GM12878 (cell line): ENCODE measurements at regions not wholly inside any gene's neighbourhood (a gene's known extent, or its start where the extent isn't known, plus 50 kb on each side); places are given as distances from the start of the nearest gene placed in this dataset.
"Not testable (repeated sequence)": the region's sequence is repeated elsewhere in the genome, so short reads cannot be mapped to it uniquely, and the experiment has no call there.

Experiments
- ATAC-seq: fragments of 200-7000 bp; cut with Tn5 transposase; 3 replicates; pipeline ENCODE4 v1.9.1; 2020; ENCODE audit warnings: mild to moderate bottlenecking, moderate library complexity
- BruUV-seq: library from RNA; stranded (reverse); fragments of 400-500 nt; replicated peaks from 2 replicates; lab custom pipeline; 2021; lab: Mats Ljungman, UMichigan
- CTCF ChIA-PET: fragments of 300-600 bp; sonication (Branson Sonifier 250); formaldehyde crosslinking; extraction: SDS; loops from one replicate; lab custom pipeline; 2021; ENCODE audit warnings: inconsistent platforms; lab: Yijun Ruan, JAX
- POLR2A ChIA-PET: fragments of 350-600 bp; formaldehyde crosslinking; extraction: SDS; loops from one replicate; lab custom pipeline; 2021; ENCODE audit warnings: inconsistent platforms; lab: Charles Lee
- RAD21 ChIA-PET: fragments of 300-600 bp; sonication (Branson Sonifier 250); formaldehyde crosslinking; loops from one replicate; lab custom pipeline; 2023; ENCODE audit warnings: antibody characterized with exemption; ENCODE audit not compliant: unreplicated experiment; lab: Charles Lee
- SMC1A ChIA-PET: fragments of 300-600 bp; sonication (Branson Sonifier 250); formaldehyde crosslinking; loops from one replicate; lab custom pipeline; 2023; ENCODE audit not compliant: unreplicated experiment, uncharacterized antibody; lab: Charles Lee
- DNase-seq: peaks from one replicate; pipeline ENCODE4 v3.0.0-alpha.2; 2011; ENCODE audit warnings: low read depth, low spot score
- FAIRE-seq: peaks from 3 replicates; lab custom pipeline; 2011; peaks lifted over from hg19 to GRCh38; lab: Jason Lieb, UNC
- H2AFZ ChIP-seq: 2 replicates; pipeline ENCODE4 v1.6.0; 2011; ENCODE audit warnings: low read depth, low read length, control low read depth; ENCODE audit not compliant: control insufficient read depth
- H3K27ac ChIP-seq: 2 replicates; pipeline ENCODE4 v1.5.1; 2011; ENCODE audit warnings: control low read depth; ENCODE audit not compliant: control insufficient read depth, insufficient read depth
- H3K27me3 ChIP-seq, 2 experiments: replicated peaks in 1 of 2; 2 replicates each; pipeline versions ENCODE4 v1.6.0 to v1.6.1; 2011; ENCODE audit warnings: low read length in 1 of 2; ENCODE audit not compliant: control insufficient read depth in 2 of 2, insufficient read depth in 2 of 2
- H3K36me3 ChIP-seq, 2 experiments: 2 replicates each; pipeline ENCODE4 v1.5.1; 2011; ENCODE audit warnings: low read length in 1 of 2; ENCODE audit not compliant: control insufficient read depth in 2 of 2, insufficient read depth in 2 of 2
- H3K4me1 ChIP-seq: 2 replicates; pipeline ENCODE4 v1.6.1; 2011; ENCODE audit warnings: mild to moderate bottlenecking, low read length, moderate library complexity, mixed read lengths; ENCODE audit not compliant: control insufficient read depth, insufficient read depth
- H3K4me2 ChIP-seq: 2 replicates; pipeline ENCODE4 v1.6.0; 2011; ENCODE audit warnings: control low read depth; ENCODE audit not compliant: control insufficient read depth, insufficient read depth
- H3K4me3 ChIP-seq: fragments of 200-600 bp; sonication (generic); 2 replicates; pipeline ENCODE4 v1.5.1; 2016
- H3K79me2 ChIP-seq: 2 replicates; pipeline ENCODE4 v1.6.0; 2011; ENCODE audit warnings: low read length; ENCODE audit not compliant: control insufficient read depth, insufficient read depth
- H3K9ac ChIP-seq: 2 replicates; pipeline ENCODE4 v1.8.0; 2011; ENCODE audit warnings: low read length, control low read depth, mixed read lengths; ENCODE audit not compliant: control insufficient read depth, insufficient read depth
- H3K9me3 ChIP-seq: replicated peaks from 3 replicates; pipeline ENCODE4 v1.5.1; 2011; ENCODE audit warnings: mild to moderate bottlenecking, low read length; ENCODE audit not compliant: control insufficient read depth, insufficient read depth
- H4K20me1 ChIP-seq: 2 replicates; pipeline ENCODE4 v1.6.0; 2011; ENCODE audit not compliant: control insufficient read depth, insufficient read depth
- IRF4 ChIP-seq: IDR thresholded peaks from 2 replicates; pipeline ENCODE4 v1.6.1; 2011; ENCODE audit warnings: low read depth, low read length
- JUNB ChIP-seq: IDR thresholded peaks from 2 replicates; pipeline ENCODE4 v1.6.1; 2016; ENCODE audit warnings: antibody characterized with exemption, mild to moderate bottlenecking
- MTA2 ChIP-seq: fragments of 450-650 bp; IDR thresholded peaks from 2 replicates; pipeline ENCODE4 v1.6.1; 2016; ENCODE audit warnings: low read depth, mild to moderate bottlenecking, moderate library complexity
- MXI1 ChIP-seq: fragments of 150-350 bp; IDR thresholded peaks from 2 replicates; pipeline ENCODE4 v1.6.1; 2011; ENCODE audit warnings: low read depth, mild to moderate bottlenecking, inconsistent platforms, low read length, improper control_type of control experiment
- SP1 ChIP-seq: IDR thresholded peaks from one replicate; pipeline ENCODE4 v1.6.1; 2011; ENCODE audit warnings: low read depth, low read length
- TBL1XR1 ChIP-seq: IDR thresholded peaks from 2 replicates; pipeline ENCODE4 v1.6.1; 2012; ENCODE audit warnings: low read depth, low read length, improper control_type of control experiment
- WGBS: methylation state at CpG from one replicate; pipeline ENCODE4 v1.1.6; 2016; ENCODE audit warnings: low lambda C conversion rate; ENCODE audit not compliant: insufficient replicate concordance, insufficient coverage; ENCODE audit errors: missing lambda C conversion rate; 5-methylcytosine and 5-hydroxymethylcytosine counted together
- in situ Hi-C: fragments of 300-500 bp; cut with MboI; formaldehyde crosslinking; loops from 9 replicates; pipeline ENCODE4 v1.14.3; 2018; ENCODE audit warnings: mixed read lengths
- intact Hi-C: fragments of 100-400 bp; cut with micrococcal nuclease; formaldehyde crosslinking; loops from one replicate; pipeline ENCODE4 v1.14.2; 2022; ENCODE audit not compliant: unreplicated experiment
- TF ChIP-seq, protein P1 (sequence below): fragments of 450-650 bp; IDR thresholded peaks from 2 replicates; pipeline ENCODE4 v1.6.1; 2017; ENCODE audit warnings: mild to moderate bottlenecking, low read depth, inconsistent platforms; ENCODE audit not compliant: poor library complexity, severe bottlenecking
- TF ChIP-seq, protein P2 (sequence below): fragments of 150-350 bp; IDR thresholded peaks from 2 replicates; pipeline ENCODE4 v1.6.1; 2014; ENCODE audit warnings: mild to moderate bottlenecking, low read depth, low read length
- TF ChIP-seq, protein P3 (sequence below): fragments of 450-650 bp; IDR thresholded peaks from 2 replicates; pipeline ENCODE4 v1.6.1; 2018; ENCODE audit warnings: borderline replicate concordance, mild to moderate bottlenecking; ENCODE audit not compliant: partially characterized antibody
- TF ChIP-seq, protein P4 (sequence below): IDR thresholded peaks from 2 replicates; pipeline ENCODE4 v1.6.1; 2012; ENCODE audit warnings: low read depth, low read length, improper control_type of control experiment

DNA sequence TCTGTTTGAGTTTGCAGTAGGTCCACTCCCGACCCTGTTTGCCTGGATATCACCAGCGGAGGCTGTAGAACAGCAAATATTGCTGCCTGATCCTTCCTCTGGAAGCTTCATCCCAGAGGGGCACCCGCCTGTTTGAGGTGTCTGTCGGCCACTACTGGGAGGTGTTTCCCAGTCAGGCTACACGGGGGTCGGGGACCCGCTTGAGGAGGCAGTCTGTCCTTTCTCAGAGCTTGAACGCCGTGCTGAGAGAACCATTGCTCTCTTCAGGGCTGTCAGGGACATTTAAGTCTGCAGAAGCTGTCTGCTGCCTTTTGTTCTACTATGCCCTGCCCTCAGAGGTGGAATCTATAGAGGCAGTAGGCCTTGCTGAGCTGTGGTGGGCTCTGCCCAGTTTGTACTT is 422.3 kb downstream of the CCDC85A start:
- in situ Hi-C loops, ATAC-seq, H3K79me2 ChIP-seq, H3K4me3 ChIP-seq, H3K9me3 ChIP-seq, H3K4me2 ChIP-seq, H2AFZ ChIP-seq, RAD21 ChIA-PET, intact Hi-C loops, H3K36me3 ChIP-seq, DNase-seq, BruUV-seq, CTCF ChIA-PET, POLR2A ChIA-PET, H3K4me1 ChIP-seq, H3K27ac ChIP-seq, FAIRE-seq, H3K27me3 ChIP-seq, H3K9ac ChIP-seq, H4K20me1 ChIP-seq: not testable (repeated sequence)
- SMC1A ChIA-PET: interaction anchor here (1.4 kb wide), 1 partner anchor 17 kb away, joined by 4 read pairs; no protein-coding TSS in a partner anchor
- 11% methylated on average over 9 of the region's 9 CpGs for WGBS

DNA sequence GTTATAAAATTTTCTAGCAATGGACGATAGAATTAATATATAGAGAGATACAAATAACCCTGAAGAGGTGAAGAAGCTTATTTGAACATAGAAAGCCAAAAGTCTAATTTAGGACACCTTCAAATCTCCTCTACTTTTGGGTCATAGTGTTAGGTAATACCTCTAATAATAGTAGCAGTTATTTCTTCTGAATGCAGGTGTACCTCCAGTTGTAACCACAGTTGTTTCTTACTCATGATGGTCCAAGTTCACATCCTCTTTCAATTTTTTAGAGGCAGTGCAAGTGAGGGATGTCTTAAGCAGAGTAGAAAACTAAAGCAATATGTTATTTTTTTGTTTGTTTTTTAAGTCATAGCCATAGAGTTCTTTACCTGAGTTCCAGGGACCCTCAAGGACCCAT is 429.5 kb downstream of the CCDC85A start:
- in situ Hi-C loops: no loop called here
- no TSS peak for BruUV-seq
- CTCF ChIA-PET: no interaction called here
- TF ChIP-seq, protein P1, sequence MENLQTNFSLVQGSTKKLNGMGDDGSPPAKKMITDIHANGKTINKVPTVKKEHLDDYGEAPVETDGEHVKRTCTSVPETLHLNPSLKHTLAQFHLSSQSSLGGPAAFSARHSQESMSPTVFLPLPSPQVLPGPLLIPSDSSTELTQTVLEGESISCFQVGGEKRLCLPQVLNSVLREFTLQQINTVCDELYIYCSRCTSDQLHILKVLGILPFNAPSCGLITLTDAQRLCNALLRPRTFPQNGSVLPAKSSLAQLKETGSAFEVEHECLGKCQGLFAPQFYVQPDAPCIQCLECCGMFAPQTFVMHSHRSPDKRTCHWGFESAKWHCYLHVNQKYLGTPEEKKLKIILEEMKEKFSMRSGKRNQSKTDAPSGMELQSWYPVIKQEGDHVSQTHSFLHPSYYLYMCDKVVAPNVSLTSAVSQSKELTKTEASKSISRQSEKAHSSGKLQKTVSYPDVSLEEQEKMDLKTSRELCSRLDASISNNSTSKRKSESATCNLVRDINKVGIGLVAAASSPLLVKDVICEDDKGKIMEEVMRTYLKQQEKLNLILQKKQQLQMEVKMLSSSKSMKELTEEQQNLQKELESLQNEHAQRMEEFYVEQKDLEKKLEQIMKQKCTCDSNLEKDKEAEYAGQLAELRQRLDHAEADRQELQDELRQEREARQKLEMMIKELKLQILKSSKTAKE: no peak
- no peak for TF ChIP-seq MXI1
- TF ChIP-seq, protein P2, sequence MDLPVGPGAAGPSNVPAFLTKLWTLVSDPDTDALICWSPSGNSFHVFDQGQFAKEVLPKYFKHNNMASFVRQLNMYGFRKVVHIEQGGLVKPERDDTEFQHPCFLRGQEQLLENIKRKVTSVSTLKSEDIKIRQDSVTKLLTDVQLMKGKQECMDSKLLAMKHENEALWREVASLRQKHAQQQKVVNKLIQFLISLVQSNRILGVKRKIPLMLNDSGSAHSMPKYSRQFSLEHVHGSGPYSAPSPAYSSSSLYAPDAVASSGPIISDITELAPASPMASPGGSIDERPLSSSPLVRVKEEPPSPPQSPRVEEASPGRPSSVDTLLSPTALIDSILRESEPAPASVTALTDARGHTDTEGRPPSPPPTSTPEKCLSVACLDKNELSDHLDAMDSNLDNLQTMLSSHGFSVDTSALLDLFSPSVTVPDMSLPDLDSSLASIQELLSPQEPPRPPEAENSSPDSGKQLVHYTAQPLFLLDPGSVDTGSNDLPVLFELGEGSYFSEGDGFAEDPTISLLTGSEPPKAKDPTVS: no peak
- TF ChIP-seq IRF4: no peak
- no peak for TF ChIP-seq TBL1XR1
- TF ChIP-seq, protein P3, sequence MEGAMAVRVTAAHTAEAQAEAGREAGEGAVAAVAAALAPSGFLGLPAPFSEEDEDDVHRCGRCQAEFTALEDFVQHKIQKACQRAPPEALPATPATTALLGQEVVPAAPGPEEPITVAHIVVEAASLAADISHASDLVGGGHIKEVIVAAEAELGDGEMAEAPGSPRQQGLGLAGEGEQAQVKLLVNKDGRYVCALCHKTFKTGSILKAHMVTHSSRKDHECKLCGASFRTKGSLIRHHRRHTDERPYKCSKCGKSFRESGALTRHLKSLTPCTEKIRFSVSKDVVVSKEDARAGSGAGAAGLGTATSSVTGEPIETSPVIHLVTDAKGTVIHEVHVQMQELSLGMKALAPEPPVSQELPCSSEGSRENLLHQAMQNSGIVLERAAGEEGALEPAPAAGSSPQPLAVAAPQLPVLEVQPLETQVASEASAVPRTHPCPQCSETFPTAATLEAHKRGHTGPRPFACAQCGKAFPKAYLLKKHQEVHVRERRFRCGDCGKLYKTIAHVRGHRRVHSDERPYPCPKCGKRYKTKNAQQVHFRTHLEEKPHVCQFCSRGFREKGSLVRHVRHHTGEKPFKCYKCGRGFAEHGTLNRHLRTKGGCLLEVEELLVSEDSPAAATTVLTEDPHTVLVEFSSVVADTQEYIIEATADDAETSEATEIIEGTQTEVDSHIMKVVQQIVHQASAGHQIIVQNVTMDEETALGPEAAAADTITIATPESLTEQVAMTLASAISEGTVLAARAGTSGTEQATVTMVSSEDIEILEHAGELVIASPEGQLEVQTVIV: no peak
- no peak for TF ChIP-seq SP1
- TF ChIP-seq, protein P4, sequence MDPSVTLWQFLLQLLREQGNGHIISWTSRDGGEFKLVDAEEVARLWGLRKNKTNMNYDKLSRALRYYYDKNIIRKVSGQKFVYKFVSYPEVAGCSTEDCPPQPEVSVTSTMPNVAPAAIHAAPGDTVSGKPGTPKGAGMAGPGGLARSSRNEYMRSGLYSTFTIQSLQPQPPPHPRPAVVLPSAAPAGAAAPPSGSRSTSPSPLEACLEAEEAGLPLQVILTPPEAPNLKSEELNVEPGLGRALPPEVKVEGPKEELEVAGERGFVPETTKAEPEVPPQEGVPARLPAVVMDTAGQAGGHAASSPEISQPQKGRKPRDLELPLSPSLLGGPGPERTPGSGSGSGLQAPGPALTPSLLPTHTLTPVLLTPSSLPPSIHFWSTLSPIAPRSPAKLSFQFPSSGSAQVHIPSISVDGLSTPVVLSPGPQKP: no peak
- no peak for TF ChIP-seq MTA2
- TF ChIP-seq JUNB: peak; percentile 72

More for the DNA sequence above, 429.5 kb downstream of the CCDC85A start:
- POLR2A ChIA-PET: no interaction called here
- no peak overlapping the region for H3K4me3 ChIP-seq
- intact Hi-C loops: no loop called here
- H2AFZ ChIP-seq: no peak overlapping the region
- H3K9ac ChIP-seq: no peak overlapping the region
- FAIRE-seq: no peak
- RAD21 ChIA-PET: no interaction called here
- H3K4me2 ChIP-seq: no peak overlapping the region
- H3K79me2 ChIP-seq: no peaks in the 10 kb centered on the region
- no peak overlapping the region for H3K27ac ChIP-seq
- no peak for DNase-seq
- SMC1A ChIA-PET: no interaction called here
- no peaks in the 10 kb centered on the region for H3K36me3 ChIP-seq
- ATAC-seq: 0 out of 3 replicates have a peak, but pooled peaks have one; percentile 31
- H3K4me1 ChIP-seq: no peaks in the 10 kb centered on the region
- no peaks in the 10 kb centered on the region for H3K9me3 ChIP-seq
- H3K27me3 ChIP-seq: no peaks in the 10 kb centered on the region
- WGBS: 0% methylated on average over 1 of the region's 1 CpG
- no peaks in the 10 kb centered on the region for H4K20me1 ChIP-seq
